ENCODE measurements at regions not wholly inside any gene's neighbourhood (a gene's known extent, or its start where the extent isn't known, plus 50 kb on each side); places are given as distances from the start of the nearest gene placed in this dataset.

GRCh38 chr7:25351761-25352160 lies 123.5 kb upstream of the NPVF start:
- Histone ChIP-seq H3K4me3 (ENCODE audit: low read depth, low read length) (no peak overlapping the region), H3K27me3 (ENCODE audit: control insufficient read depth, insufficient read depth, low read length) (no peaks in the 10 kb centered on the region), H3K36me3 (ENCODE audit: control insufficient read depth, insufficient read depth, low read length) (no peaks in the 10 kb centered on the region)
- no peak for TF ChIP-seq CTCF (IDR thresholded peaks at IDR 0.05; ENCODE audit: insufficient read depth, low read length, poor library complexity, severe bottlenecking)
- no peak for DNase-seq (ENCODE audit: low read depth)

- no peak for TF ChIP-seq CTCF (IDR thresholded peaks at IDR 0.05; ENCODE audit: insufficient read depth, low read length, poor library complexity, severe bottlenecking)
- no peak for DNase-seq (ENCODE audit: low read depth)
- no peaks in the 10 kb centered on the region for H3K36me3 ChIP-seq (ENCODE audit: control insufficient read depth, insufficient read depth, low read length)
Measured at GRCh38 chr7:25353196-25353595, 124.9 kb upstream of the NPVF start.

GRCh38 chr7:25353732-25354131 lies 125.4 kb upstream of the NPVF start:
- H3K27me3 ChIP-seq (ENCODE audit: control insufficient read depth, insufficient read depth, low read length): no peaks in the 10 kb centered on the region
- DNase-seq (ENCODE audit: low read depth): no peak
- TF ChIP-seq CTCF (IDR thresholded peaks at IDR 0.05; ENCODE audit: insufficient read depth, low read length, poor library complexity, severe bottlenecking): no peak

More at GRCh38 chr7:25353196-25353595, 124.9 kb upstream of the NPVF start:
- H3K4me3 ChIP-seq (ENCODE audit: low read depth, low read length): no peak overlapping the region
- no peaks in the 10 kb centered on the region for H3K27me3 ChIP-seq (ENCODE audit: control insufficient read depth, insufficient read depth, low read length)

GRCh38 chr7:25356534-25357151 lies 128.4 kb upstream of the NPVF start:
- DNase-seq (ENCODE audit: low read depth): no peak
- Histone ChIP-seq H3K4me3 (ENCODE audit: low read depth, low read length) (no peak overlapping the region), H3K36me3 (ENCODE audit: control insufficient read depth, insufficient read depth, low read length) (no peaks in the 10 kb centered on the region), H3K27me3 (ENCODE audit: control insufficient read depth, insufficient read depth, low read length) (no peaks in the 10 kb centered on the region)
- TF ChIP-seq CTCF (IDR thresholded peaks at IDR 0.05; ENCODE audit: insufficient read depth, low read length, poor library complexity, severe bottlenecking): no peak

More at GRCh38 chr7:25353732-25354131, 125.4 kb upstream of the NPVF start:
- H3K36me3 ChIP-seq (ENCODE audit: control insufficient read depth, insufficient read depth, low read length): no peaks in the 10 kb centered on the region
- no peak overlapping the region for H3K4me3 ChIP-seq (ENCODE audit: low read depth, low read length)

- no peak for DNase-seq (ENCODE audit: low read depth)
- Histone ChIP-seq H3K4me3 (ENCODE audit: low read depth, low read length) (no peak overlapping the region), H3K27me3 (ENCODE audit: control insufficient read depth, insufficient read depth, low read length) (no peaks in the 10 kb centered on the region), H3K36me3 (ENCODE audit: control insufficient read depth, insufficient read depth, low read length) (no peaks in the 10 kb centered on the region)
- TF ChIP-seq CTCF (IDR thresholded peaks at IDR 0.05; ENCODE audit: insufficient read depth, low read length, poor library complexity, severe bottlenecking): no peak
Measured at GRCh38 chr7:25358926-25359325, 130.6 kb upstream of the NPVF start.

GRCh38 chr7:25359471-25360059 lies 131.3 kb upstream of the NPVF start:
- H3K27me3 ChIP-seq (ENCODE audit: control insufficient read depth, insufficient read depth, low read length): no peaks in the 10 kb centered on the region
- DNase-seq (ENCODE audit: low read depth): peak; percentile 34
- no peaks in the 10 kb centered on the region for H3K36me3 ChIP-seq (ENCODE audit: control insufficient read depth, insufficient read depth, low read length)
- H3K4me3 ChIP-seq (ENCODE audit: low read depth, low read length): no peak overlapping the region
- TF ChIP-seq CTCF (IDR thresholded peaks at IDR 0.05; ENCODE audit: insufficient read depth, low read length, poor library complexity, severe bottlenecking): no peak
